ENCODE measurements at regions not wholly inside any gene's neighbourhood (a gene's known extent, or its start where the extent isn't known, plus 50 kb on each side); places are given as distances from the start of the nearest gene placed in this dataset.
"Not testable (repeated sequence)": the region's sequence is repeated elsewhere in the genome, so short reads cannot be mapped to it uniquely, and the experiment has no call there.

- TF ChIP-seq CTCF (conservative IDR thresholded peaks at IDR 0.05 in 1 of 2, IDR thresholded peaks at IDR 0.05 in 1 of 2; ENCODE audit: extremely low read depth in 1 of 2, insufficient read depth in 1 of 2, low read depth in 1 of 2, low read length in 2 of 2); EZH2 (IDR thresholded peaks at IDR 0.05; ENCODE audit: borderline replicate concordance, low read length): not testable (repeated sequence)
Measured at GRCh38 chr4:53701260-53701659, 110.0 kb upstream of the LNX1 start.

All from mammary epithelial cell (primary cell).